Stimulated activated CD4-positive, alpha-beta T cell treated with anti-CD3 and anti-CD28 coated beads, Interleukin-4, amount 100 ng/mL, for 1 hour (primary cell): ENCODE measurements at regions not wholly inside any gene's neighbourhood (a gene's known extent, or its start where the extent isn't known, plus 50 kb on each side); places are given as distances from the start of the nearest gene placed in this dataset.

ENCODE experiments used
- DNase-seq: peaks from one replicate; pipeline ENCODE4 v3.0.0-alpha.2; 2020

GRCh38 chr14:51400139-51400538 is 160.1 kb downstream of the TMX1 start:
- no peak for DNase-seq

GRCh38 chr14:51401272-51401671 is 161.2 kb downstream of the TMX1 start:
- DNase-seq = no peak

GRCh38 chr14:51401756-51402155 is 161.7 kb downstream of the TMX1 start:
- DNase-seq = no peak

- DNase-seq = no peak
Measured at GRCh38 chr14:51410897-51411296, 170.8 kb downstream of the TMX1 start.

GRCh38 chr14:51419685-51420084 is 179.6 kb downstream of the TMX1 start:
- DNase-seq = peak; percentile 4

- no peak for DNase-seq
Measured at GRCh38 chr14:51422704-51423103, 182.7 kb downstream of the TMX1 start.

- DNase-seq = no peak
Measured at GRCh38 chr14:51424041-51424440, 184.0 kb downstream of the TMX1 start.

GRCh38 chr14:51424561-51425251 is 184.7 kb downstream of the TMX1 start:
- DNase-seq = no peak

- DNase-seq = no peak
Measured at GRCh38 chr14:51428981-51429380, 188.9 kb downstream of the TMX1 start.

GRCh38 chr14:51430079-51430478 is 190.0 kb downstream of the TMX1 start:
- DNase-seq = no peak

- DNase-seq = no peak
Measured at GRCh38 chr14:51430633-51431032, 190.6 kb downstream of the TMX1 start.

- DNase-seq = no peak
Measured at GRCh38 chr14:51431033-51431709, 191.1 kb downstream of the TMX1 start.

GRCh38 chr14:51431741-51432140 is 191.7 kb downstream of the TMX1 start:
- DNase-seq = no peak

- DNase-seq = no peak
Measured at GRCh38 chr14:51432302-51432948, 192.4 kb downstream of the TMX1 start.

- no peak for DNase-seq
Measured at GRCh38 chr14:51436630-51437029, 196.6 kb downstream of the TMX1 start.

- DNase-seq = no peak
Measured at GRCh38 chr14:51439896-51440295, 199.8 kb downstream of the TMX1 start.

GRCh38 chr14:51441001-51441400 is 201.0 kb downstream of the TMX1 start:
- DNase-seq = no peak

GRCh38 chr14:51442513-51443175 is 202.6 kb downstream of the TMX1 start:
- no peak for DNase-seq

GRCh38 chr14:51443195-51444018 is 203.4 kb downstream of the TMX1 start:
- no peak for DNase-seq

- DNase-seq = no peak
Measured at GRCh38 chr14:51444353-51445000, 204.4 kb downstream of the TMX1 start.

GRCh38 chr14:51445001-51445390 is 204.9 kb downstream of the TMX1 start:
- no peak for DNase-seq

- no peak for DNase-seq
Measured at GRCh38 chr14:51446771-51447170, 204.9 kb upstream of the FRMD6 start.
